Superior temporal gyrus (tissue), 1 donor: ENCODE measurements at regions not wholly inside any gene's neighbourhood (a gene's known extent, or its start where the extent isn't known, plus 50 kb on each side); places are given as distances from the start of the nearest gene placed in this dataset.
"Not testable (repeated sequence)": the region's sequence is repeated elsewhere in the genome, so short reads cannot be mapped to it uniquely, and the experiment has no call there.

Experiments
- DNase-seq: peaks from one replicate; pipeline ENCODE4 v3.0.0-alpha.2; 2016; ENCODE audit errors: extremely low spot score

DNA sequence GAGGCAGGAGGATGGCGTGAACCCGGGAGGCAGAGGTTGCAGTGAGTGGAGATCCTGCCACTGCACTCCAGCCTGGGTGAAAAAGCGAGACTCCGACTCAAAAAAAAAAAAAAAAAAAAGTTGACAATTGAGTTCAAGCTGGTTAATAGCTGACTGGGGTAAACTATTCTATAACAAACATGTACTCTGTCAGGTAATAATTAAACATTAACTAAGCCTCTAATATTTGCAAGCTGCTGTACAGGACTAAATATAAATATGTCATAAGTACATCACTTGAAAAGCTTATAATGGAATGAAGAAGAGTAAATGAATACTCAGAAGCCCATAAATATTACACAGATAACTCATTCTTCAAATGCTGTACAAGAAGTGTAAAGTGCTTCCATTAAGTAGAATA is 190.4 kb upstream of the CRIM1 start:
- no peak for DNase-seq

DNA sequence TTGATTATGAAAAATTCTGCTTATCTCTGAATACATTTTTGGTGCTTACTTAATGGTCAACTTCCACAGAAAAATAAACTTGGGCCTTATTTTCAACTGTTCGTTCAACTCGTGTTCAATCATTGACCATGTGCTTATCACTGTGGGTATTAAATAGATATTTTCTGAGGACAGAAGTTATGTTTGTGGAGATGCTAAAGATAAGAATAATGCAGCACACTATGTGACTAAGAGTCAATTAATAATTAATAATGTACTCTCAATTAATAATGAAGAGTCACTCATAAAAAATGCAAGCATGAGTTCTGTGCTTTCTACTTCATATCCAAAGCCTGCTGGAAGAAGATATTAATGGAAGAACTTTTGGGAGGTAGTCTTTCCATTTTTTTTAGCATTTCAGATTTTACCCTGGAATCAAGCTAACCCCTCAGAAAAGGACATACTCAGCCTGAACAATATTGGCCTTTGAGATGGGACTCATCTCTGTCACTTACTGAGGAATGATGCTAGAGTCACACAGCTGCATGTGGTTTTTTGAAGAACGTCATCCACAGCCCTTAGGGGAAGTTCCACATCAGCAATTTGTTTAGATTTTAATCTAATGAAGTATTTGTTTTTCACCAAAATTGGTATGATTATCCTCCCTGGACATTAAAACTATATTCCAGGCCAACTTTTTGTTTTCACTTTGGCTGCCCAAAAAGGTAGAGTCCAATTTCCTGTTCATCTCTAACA is 191.9 kb upstream of the CRIM1 start:
- no peak for DNase-seq

DNA sequence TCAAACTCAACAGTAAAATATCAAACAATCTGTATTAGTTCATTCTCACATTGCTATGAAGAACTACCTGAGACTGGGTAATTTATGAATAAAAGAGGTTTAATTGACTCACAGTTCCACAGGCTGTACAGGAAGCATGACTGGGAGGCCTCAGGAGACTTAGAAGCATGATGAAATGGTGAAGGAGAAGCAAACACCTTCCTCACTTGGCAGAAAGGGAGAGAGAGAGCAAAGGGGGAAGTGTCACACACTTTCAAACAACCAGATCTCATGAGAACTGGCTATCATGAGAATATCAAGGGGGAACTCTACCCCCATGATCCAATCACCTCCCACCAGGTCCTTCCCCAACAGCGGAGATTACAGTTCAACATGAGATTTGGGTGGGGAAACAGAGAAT is 198.5 kb upstream of the CRIM1 start:
- DNase-seq = not testable (repeated sequence)

DNA sequence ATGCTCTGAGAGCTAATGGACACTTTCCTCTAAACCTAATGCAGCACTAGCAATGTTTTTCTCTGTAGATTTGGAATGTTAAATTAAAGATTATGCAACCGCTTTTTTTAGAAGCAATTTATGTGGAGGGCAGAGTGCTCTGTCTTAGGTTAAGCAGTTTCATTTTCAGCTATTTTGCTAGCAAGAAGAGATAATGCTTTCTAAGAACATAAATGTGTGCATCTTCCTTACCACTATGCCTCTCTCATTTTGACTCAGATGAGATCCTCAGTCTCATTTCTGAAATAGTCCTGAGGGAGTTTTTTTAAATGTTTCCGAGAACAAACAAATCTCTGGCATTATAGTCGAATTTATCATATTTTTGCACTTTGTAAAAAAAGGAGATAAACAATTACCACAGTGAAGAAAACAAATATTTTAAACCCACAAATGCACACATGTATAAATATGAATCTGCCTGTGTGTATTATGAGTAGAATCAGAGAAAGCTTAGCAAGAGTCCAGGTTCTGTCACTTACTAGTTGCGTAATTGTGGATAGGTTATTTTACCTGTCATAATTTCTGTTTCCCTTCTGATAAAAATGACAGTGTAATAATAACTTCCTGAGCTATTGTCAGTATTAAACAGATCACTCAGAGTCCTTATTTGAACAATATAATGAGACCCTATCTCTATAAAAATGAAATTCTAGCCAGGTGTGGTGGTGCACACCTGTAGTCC is 207.7 kb upstream of the CRIM1 start:
- no peak for DNase-seq

DNA sequence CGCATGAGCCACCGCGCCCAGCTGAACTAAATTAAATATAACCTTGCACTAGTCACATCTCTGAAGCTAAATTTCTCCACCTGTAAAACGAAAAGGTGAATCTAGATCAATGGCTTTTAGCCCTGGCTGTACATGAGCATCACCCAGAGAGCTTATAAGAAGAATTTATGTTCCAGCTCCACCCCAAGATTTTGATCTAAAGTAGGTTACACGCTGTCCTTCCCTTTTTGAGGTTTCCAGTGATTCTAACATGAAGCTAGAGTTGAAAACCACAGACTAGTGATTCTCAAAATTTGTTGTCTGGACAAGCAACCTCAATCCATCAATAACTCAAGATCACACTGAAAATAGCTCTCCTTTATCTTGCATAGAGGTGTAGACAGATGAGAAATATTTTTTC is 208.8 kb upstream of the CRIM1 start:
- DNase-seq = no peak

DNA sequence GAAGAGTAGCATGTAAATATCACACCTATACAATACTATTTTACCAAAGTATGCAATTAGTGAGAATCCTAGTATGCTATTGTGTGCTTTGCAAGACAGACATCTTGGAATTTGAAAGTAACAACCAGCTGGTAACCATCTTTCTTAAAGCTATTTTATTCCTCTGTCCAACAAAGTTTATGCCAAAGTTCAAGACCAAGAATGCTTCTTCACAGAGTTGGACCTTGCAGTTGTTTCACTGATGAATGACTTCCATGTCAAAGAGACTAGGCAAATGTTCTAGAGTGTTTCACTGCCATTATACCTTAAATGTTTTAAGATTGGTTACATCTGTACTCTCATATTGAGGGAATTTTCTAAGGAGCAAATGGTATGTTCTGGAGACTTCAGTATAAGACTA is 215.2 kb upstream of the CRIM1 start:
- DNase-seq = no peak

DNA sequence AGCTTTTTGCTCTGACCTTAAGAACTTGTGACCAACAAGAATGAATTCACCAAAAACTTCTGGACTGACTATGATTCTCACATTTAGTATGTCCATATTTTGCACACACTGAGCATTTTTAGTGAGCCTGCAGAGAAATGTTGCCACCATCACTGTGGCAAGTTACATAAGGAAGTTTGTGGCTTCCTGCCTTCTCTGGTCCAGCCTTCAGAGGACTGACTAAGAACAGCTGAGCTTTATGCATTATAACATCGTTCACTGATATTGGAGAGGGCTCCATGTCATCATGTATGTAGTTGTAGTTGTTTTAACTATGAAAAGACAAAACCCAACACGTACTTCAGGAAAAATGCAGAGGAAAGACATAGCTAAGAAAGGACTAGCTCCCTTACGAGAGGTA is 218.0 kb upstream of the CRIM1 start:
- DNase-seq = no peak

DNA sequence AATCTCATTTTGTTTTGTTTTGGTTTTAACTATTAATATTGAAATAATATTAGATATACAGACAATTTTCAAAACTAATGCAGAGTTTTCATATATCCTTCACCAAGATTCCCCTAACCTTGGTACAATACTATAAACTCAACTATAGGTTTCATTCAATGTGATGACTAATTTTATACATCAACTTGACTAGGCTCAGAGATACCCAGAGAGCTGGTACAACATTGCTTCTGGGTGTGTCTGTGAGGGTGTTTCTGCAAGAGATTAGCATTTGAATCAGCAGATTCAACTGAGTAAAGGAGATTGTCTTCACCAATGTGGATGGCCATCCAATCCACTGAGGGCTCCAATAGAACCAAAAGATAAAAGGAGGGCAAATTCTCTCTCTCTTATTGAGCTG is 221.3 kb upstream of the CRIM1 start:
- DNase-seq = no peak

DNA sequence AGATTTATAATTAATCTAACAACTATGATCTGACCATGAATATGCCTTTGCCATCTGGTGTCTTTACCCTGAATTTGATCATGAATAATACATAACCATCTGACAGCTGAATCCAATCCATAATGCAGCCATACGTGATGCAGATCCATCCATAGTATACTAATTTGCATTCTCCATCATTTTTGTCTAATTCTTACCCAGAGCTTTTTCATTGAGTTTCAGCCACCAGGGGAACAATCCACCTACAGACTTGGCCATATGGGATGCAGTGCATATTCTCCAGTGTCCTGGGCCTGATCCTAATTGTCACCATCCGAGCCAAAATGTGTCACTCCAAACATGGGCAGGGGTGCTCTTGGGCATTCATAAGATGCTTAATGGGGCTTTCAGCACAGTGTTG is 227.2 kb upstream of the CRIM1 start:
- DNase-seq = no peak

DNA sequence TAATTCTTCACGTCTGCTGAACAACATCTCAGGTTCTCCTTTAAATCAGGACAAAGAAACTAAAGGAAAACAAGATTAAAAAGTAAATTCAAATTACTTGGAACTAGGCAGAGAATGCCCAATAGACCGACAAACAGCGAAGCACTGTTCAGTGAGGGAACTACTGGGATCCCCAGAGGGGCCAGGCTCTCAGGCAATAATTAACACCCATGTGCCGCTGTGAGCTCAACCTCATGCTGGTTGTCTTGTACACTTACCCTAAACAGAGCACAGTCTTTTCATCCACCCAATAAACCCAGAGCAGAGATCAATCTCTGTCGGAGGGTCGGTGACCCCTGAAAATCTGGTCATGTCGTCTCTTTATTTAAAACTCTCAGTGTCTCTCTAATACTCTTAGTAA is 229.9 kb upstream of the CRIM1 start:
- DNase-seq = no peak

DNA sequence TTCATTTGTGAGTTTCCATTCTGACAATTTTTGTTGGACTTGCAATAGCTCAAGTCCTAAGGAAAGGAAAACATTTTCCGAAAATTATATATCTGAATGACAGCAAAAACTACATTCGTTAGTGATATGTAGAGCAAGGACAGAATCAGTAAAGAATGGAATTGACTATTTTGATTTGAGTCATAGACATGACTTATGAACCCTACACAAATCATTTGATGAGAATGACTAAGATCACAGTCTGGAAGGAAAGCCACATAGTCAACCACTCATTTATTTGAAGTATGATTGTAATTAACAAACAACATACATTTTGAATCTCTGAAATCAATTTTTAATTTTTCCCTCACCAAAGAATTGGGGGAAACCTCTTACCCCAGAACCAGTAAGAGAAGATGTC is 231.6 kb upstream of the CRIM1 start:
- no peak for DNase-seq

DNA sequence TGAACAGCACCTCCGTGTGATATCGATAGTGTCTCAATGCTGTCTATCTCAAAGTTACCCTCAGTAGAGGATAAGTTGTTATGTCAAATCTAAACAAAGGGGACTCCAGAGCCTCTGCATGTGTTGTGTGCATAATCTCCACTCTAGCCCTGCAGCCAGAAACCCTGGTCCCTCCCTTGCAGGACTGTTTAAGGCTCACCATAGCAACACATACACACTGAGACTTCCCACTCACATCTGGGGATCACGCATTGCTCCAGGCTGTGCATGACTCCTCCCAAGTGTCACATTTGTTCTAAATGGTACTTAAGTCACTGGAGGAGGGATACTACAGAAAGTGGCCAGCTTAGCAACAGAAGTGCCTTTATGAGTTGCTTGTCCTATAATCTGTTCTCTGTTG is 258.6 kb upstream of the CRIM1 start:
- DNase-seq = no peak

DNA sequence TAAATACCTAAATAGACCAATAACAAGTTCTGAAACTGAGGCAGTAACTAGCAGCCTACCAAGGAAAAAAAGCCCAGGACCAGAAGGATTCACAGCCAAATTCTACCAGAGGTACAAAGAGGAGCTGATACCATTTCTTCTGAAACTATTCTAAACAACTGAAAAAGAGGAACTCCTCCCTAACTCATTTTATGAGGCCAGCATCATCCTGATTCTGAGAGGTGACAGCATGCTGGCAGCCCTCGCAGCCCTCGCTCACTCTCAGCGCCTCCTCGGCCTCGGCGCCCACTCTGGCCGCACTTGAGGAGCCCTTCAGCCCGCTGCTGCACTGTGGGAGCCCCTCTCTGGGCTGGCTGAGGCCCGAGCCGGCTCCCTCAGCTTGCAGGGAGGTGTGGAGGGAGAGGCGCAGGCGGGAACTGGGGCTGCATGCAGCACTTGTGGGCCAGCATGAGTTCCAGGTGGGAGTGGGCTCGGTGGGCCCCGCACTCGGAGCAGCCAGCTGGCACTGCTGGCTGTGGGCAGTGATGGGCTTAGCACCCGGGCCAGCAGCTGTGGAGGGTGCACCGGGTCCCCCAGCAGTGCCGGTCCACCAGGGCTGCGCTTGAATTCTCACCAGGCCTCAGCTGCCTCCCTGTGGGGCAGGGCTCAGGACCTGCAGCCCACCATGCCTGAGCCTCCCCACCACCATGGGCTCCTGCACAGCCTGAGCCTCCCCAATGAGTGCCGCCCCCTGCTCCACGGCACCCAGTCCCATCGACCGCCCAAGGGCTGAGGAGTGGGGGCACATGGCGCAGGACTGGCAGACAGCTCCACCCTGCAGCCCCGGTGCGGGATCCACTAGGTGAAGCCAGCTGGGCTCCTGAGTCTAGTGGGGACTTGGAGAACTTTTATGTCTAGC is 263.5 kb upstream of the CRIM1 start:
- not testable (repeated sequence) for DNase-seq

DNA sequence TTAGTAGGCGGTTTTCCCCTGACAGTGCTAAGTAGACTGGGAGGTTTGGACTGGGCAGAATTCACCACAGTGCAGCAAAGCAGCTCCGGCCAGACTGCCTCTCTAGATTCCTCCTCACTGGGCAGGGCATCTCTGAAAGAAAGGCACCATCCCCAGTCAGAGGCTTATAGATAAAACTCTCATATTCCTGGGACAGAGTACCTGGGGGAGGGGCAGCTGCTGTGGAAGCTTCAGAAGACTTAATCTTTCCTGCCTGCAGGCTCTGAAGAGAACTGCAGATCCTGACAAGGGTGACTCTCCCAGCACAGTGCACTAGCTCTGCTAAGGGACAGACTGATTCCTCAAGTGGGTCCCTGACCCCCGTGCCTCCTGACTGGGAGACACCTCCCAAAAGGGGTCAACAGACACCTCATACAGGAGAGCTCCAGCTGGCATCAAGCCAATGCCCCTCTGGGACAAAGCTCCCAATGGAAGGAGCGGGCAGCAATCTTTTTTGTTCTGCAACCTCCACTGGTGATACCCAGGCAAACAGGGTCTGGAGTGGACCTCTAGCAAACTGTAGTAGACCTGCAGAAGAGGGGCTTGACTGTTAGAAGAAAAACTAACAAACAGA is 266.8 kb upstream of the CRIM1 start:
- no peak for DNase-seq

DNA sequence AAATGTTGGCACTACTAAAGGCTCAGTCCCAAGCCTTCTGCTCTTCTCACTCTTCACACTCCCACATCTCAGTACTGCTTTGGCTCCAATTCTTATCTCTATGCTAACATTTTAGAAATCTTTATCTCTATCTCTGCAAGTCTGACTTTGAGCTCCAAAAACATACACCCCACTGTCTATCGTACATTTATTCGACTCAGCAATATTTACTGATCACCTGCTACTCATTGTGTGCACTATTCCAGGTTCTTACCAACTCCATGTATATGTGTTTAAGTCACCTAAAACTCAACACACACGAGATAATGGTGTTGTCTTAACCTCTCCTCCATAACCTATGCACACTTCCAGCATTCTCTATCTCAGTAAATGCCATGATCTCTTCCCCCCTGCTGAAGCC is 268.2 kb upstream of the CRIM1 start:
- peak; percentile 48 for DNase-seq

DNA sequence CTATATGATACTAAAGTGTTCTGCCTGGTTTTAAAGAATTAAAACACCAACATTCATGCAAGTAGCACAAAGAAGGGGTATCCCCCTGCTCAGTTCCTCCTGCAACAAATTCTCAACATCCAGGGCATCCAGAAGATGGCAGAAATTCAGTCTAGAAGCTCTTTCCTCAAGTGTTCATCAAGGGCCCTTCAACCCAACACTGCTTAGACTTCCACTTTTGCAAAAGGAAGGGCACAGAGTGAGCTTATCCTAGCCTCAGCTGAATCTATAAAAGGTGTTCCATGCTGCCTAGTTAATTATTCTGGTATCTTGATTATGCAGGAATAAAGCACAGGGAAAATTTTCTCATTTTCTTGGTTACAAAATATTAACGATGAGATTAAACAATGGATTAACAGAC is 275.8 kb upstream of the CRIM1 start:
- DNase-seq = no peak

DNA sequence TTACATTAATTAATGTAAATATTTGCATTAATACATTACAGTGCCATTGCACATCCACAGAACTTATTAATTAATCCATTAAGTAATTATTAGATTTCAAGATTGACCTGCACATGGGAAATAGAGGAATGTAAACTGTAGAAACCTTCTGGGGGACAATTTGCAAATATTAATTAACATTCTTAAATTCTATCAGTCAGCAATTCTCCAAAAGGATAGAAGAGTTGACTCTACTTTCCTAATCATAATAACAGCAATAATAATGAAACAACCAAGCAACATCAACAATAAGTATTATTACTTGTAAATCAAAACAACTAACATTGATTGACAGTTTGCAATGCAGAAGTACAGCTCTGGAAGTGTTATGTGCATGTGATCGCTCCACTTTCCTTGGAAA is 281.6 kb upstream of the CRIM1 start:
- DNase-seq = no peak

DNA sequence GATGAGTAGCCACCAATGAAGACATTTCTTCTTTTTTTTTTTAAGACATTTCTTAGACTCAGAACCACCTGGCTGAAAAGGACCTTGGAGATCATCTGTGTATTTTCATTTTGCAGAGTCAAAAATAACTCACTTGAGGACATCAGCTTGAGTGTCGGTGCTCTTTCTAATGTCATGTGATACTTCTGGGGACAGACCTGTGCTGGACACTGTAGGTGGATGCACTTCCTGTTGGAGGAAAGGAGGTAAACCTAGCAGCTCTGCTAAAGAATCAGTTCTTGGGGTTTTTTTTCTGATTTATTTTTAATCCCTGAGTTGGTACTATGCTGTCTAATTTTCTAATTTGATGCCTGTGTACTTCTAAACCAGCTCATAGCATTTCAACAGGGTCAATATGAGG is 283.9 kb upstream of the CRIM1 start:
- DNase-seq = no peak

DNA sequence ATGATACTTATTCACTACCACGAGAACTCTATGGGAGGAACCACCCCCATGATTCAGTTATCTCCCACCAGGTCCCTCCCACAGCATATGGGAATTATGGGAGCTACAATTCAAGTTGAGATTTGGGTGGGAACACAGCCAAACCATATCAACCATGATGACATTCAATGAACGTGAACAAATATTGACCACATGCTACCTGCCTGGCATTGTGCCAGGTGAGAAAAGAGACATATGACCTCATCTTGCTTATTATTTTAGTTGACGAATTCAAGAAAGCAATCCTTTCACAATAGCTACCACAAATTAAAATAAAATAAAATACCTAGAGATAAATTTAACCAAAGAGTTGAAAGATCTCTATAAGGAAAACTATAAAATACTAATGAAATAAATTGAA is 286.5 kb upstream of the CRIM1 start:
- DNase-seq = no peak

DNA sequence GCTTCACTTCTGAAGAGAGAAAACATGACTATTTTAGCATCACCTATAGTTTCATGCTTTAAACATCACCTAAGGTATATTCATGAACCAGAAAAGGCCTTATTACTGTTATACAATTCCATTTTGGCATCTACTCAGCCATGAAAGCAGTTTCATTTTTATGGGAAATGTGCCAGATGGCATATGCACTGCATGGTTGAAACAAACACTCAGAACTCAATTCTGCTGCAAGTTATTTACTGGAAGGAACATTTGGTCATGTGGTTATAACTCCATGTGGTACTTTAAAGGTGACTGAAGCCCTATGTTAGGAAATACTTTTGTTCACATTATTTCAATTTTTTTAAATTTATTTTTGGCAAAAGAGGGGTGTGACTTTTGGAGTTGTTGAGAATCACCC is 287.5 kb upstream of the CRIM1 start:
- no peak for DNase-seq

DNA sequence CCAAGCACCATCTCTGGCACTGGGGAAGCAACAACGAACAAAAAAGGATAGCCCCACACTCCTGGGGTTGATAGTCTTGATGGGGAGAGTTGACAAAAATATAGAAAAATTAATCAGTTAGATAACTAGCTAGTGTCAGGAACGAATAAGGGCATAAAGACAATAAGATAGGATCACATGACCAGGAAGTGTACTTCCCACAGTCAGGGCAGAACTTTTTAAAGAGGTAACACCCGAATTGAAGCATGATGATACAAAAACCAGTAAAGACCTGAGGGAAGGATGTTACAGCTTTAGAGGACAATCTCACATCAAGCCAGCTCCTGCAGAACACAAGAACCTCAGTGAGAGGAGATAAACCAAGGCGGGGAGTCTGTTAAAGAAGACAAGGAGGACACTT is 295.4 kb upstream of the CRIM1 start:
- DNase-seq = no peak

DNA sequence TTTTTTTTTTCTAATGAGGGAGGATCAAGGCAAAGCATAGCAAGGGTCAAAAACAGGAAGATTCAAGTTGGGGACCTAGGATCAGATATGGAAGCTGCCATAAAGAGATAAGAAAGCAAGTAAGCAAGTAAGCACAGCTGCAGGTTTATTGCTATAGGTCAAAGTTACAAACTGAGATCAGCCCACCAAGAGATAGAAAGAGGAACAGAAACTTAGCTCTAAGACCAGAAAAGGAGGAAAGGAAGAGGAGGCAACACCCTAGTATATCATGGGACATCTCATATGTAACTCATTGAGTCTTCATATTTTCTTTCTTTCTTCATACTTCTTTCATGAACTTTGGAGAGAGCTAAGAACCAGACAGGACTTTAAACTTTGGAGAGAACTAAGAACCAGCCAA is 295.9 kb upstream of the CRIM1 start:
- no peak for DNase-seq
